HCT116 (cell line): ENCODE measurements at regions not wholly inside any gene's neighbourhood (a gene's known extent, or its start where the extent isn't known, plus 50 kb on each side); places are given as distances from the start of the nearest gene placed in this dataset.

Source experiments
- ATAC-seq: fragments of 200-7000 bp; cut with Tn5 transposase; 2 replicates; pipeline ENCODE4 v1.9.1; 2020; ENCODE audit warnings: mild to moderate bottlenecking, moderate library complexity
- BruUV-seq: library from RNA; stranded (reverse); fragments of 400-500 nt; replicated peaks from 2 replicates; lab custom pipeline; 2021; lab: Mats Ljungman, UMichigan
- CTCF ChIA-PET: fragments of 300-600 bp; sonication (Branson Sonifier 250); formaldehyde crosslinking; loops from one replicate; lab custom pipeline; 2021; ENCODE audit warnings: antibody characterized with exemption; lab: Charles Lee
- POLR2A ChIA-PET: fragments of 300-600, 350-600 bp; sonication (Branson Sonifier 250); formaldehyde crosslinking; loops from one replicate; lab custom pipeline; 2021; ENCODE audit warnings: antibody characterized with exemption; lab: Charles Lee
- RAD21 ChIA-PET, 2 experiments: fragments of 300-600 bp; sonication (Branson Sonifier 250); formaldehyde crosslinking; loops; one replicate each; lab custom pipeline; 2023; ENCODE audit warnings: low total read pairs in 2 of 2; ENCODE audit not compliant: uncharacterized antibody in 2 of 2, unreplicated experiment in 2 of 2, low non-redundant PET in 1 of 2; lab: Charles Lee
- DNase-seq: peaks from one replicate; pipeline ENCODE4 v3.0.0-alpha.2; 2010; ENCODE audit warnings: low read depth, low spot score
- H2AFZ ChIP-seq: fragments of 200-600 bp; shearing (Covaris generic), sonication (generic); 2 replicates; pipeline ENCODE4 v1.6.1; 2017; ENCODE audit warnings: low read depth, mixed run types, mixed read lengths, antibody characterized with exemption, low read length; ENCODE audit not compliant: poor library complexity, severe bottlenecking
- H3K27ac ChIP-seq: 2 replicates; pipeline ENCODE4 v1.5.1; 2012; ENCODE audit warnings: low read depth, low read length
- H3K27me3 ChIP-seq: fragments of 200-600 bp; sonication (generic); 2 replicates; pipeline ENCODE4 v1.6.1; 2016; ENCODE audit warnings: mixed run types, low read length, mixed read lengths; ENCODE audit not compliant: insufficient read depth
- H3K36me3 ChIP-seq, 2 experiments: fragments of 200-500 bp in 1 of 2; fragments of 200-600 bp in 1 of 2; sonication (Bioruptor generic) in 1 of 2; sonication (generic) in 1 of 2; 2 replicates each; pipeline versions ENCODE4 v1.5.1 to v1.6.1; 2014 to 2016; ENCODE audit warnings: low read length in 2 of 2, inconsistent platforms in 1 of 2, mixed read lengths in 1 of 2, mixed run types in 1 of 2; ENCODE audit not compliant: insufficient read depth in 2 of 2, control insufficient read depth in 1 of 2
- H3K4me1 ChIP-seq, 2 experiments: fragments of 200-600 bp in 1 of 2; sonication (generic) in 1 of 2; 2 replicates each; pipeline versions ENCODE4 v1.5.1 to v1.6.1; 2012 to 2017; ENCODE audit warnings: low read length in 2 of 2, inconsistent platforms in 1 of 2, mild to moderate bottlenecking in 1 of 2, mixed read lengths in 1 of 2, mixed run types in 1 of 2, moderate library complexity in 1 of 2; ENCODE audit not compliant: insufficient read depth in 2 of 2, control insufficient read depth in 1 of 2
- H3K4me2 ChIP-seq: fragments of 200-600 bp; sonication (generic); 2 replicates; pipeline ENCODE4 v1.6.1; 2017; ENCODE audit warnings: mixed run types, low read length, mixed read lengths
- H3K4me3 ChIP-seq, 2 experiments: fragments of 200-600 bp in 1 of 2; sonication (generic) in 1 of 2; replicated peaks in 1 of 2; 2 replicates each; pipeline ENCODE4 v1.5.1; 2011 to 2016; ENCODE audit warnings: low read length in 2 of 2, control low read depth in 1 of 2, low read depth in 1 of 2, mild to moderate bottlenecking in 1 of 2, mixed read lengths in 1 of 2, mixed run types in 1 of 2
- H3K79me2 ChIP-seq: fragments of 200-600 bp; sonication (generic); 2 replicates; pipeline ENCODE4 v1.6.1; 2017; ENCODE audit warnings: mild to moderate bottlenecking, mixed run types, low read length, moderate library complexity, mixed read lengths; ENCODE audit not compliant: insufficient read depth
- H3K9ac ChIP-seq: fragments of 200-600 bp; sonication (generic); 2 replicates; pipeline ENCODE4 v1.6.1; 2016; ENCODE audit warnings: low read length, mixed read lengths
- H3K9me2 ChIP-seq: fragments of 200-600 bp; sonication (generic), shearing (Covaris generic); 2 replicates; pipeline ENCODE4 v1.6.1; 2017; ENCODE audit warnings: mixed run types, mild to moderate bottlenecking, moderate library complexity; ENCODE audit not compliant: insufficient read depth
- H3K9me3 ChIP-seq, 2 experiments: fragments of 200-500 bp in 1 of 2; fragments of 200-600 bp in 1 of 2; sonication (Bioruptor generic) in 1 of 2; sonication (generic) in 1 of 2; 2 replicates each; pipeline ENCODE4 v1.6.1; 2014 to 2017; ENCODE audit warnings: low read length in 2 of 2, mixed read lengths in 2 of 2, inconsistent platforms in 1 of 2, low read depth in 1 of 2, mild to moderate bottlenecking in 1 of 2, mixed run types in 1 of 2, moderate library complexity in 1 of 2; ENCODE audit not compliant: control insufficient read depth in 1 of 2, insufficient read depth in 1 of 2
- H4K20me1 ChIP-seq: fragments of 200-600 bp; sonication (generic), shearing (Covaris generic); 2 replicates; pipeline ENCODE4 v1.6.1; 2017; ENCODE audit warnings: mixed run types, mild to moderate bottlenecking, moderate library complexity; ENCODE audit not compliant: insufficient read depth
- CEBPB ChIP-seq: IDR thresholded peaks from 2 replicates; pipeline ENCODE4 v1.6.1; 2012; ENCODE audit warnings: low read depth
- CTCF ChIP-seq, 3 experiments: fragments of 200-600 bp in 1 of 3; sonication (generic) in 1 of 3; IDR thresholded peaks in 2 of 3; conservative IDR thresholded peaks in 1 of 3; 2 replicates each; pipeline ENCODE4 v1.5.1; 2012 to 2017; ENCODE audit warnings: low read depth in 2 of 3, low read length in 2 of 3, antibody characterized with exemption in 1 of 3, borderline replicate concordance in 1 of 3, control low read depth in 1 of 3, mild to moderate bottlenecking in 1 of 3, mixed read lengths in 1 of 3, mixed run types in 1 of 3, moderate library complexity in 1 of 3; ENCODE audit not compliant: insufficient read depth in 1 of 3
- EZH2phosphoT487 ChIP-seq: fragments of 200-600 bp; IDR thresholded peaks from 2 replicates; pipeline ENCODE4 v1.6.1; 2018; ENCODE audit warnings: antibody characterized with exemption, borderline replicate concordance
- FOSL1 ChIP-seq: IDR thresholded peaks from 2 replicates; pipeline ENCODE4 v1.6.1; 2012; ENCODE audit warnings: low read depth
- MAX ChIP-seq: IDR thresholded peaks from 2 replicates; pipeline ENCODE4 v1.6.1; 2012
- POLR2A ChIP-seq: IDR thresholded peaks from 2 replicates; pipeline ENCODE4 v1.7.0; 2011; ENCODE audit warnings: borderline replicate concordance; ENCODE audit not compliant: insufficient read depth, insufficient read length; ENCODE audit errors: extremely low read depth
- POLR2AphosphoS5 ChIP-seq: IDR thresholded peaks from 2 replicates; pipeline ENCODE4 v1.6.1; 2011; ENCODE audit warnings: mild to moderate bottlenecking, low read depth, low read length, moderate library complexity
- RAD21 ChIP-seq: IDR thresholded peaks from 2 replicates; pipeline ENCODE4 v1.6.1; 2012; ENCODE audit warnings: low read depth, mild to moderate bottlenecking
- SIN3A ChIP-seq: IDR thresholded peaks from 2 replicates; pipeline ENCODE4 v1.6.1; 2012; ENCODE audit warnings: low read depth
- SP1 ChIP-seq: IDR thresholded peaks from 2 replicates; pipeline ENCODE4 v1.6.1; 2012; ENCODE audit warnings: low read depth
- SRF ChIP-seq: IDR thresholded peaks from 2 replicates; pipeline ENCODE4 v1.6.1; 2012; ENCODE audit warnings: low read depth
- ZFX ChIP-seq: fragments of 450-650 bp; IDR thresholded peaks from 2 replicates; pipeline ENCODE4 v1.6.1; 2017
- ZNF274 ChIP-seq: fragments of 200-500 bp; sonication (Bioruptor generic); IDR thresholded peaks from 2 replicates; pipeline ENCODE4 v1.6.1; 2014; ENCODE audit warnings: mild to moderate bottlenecking, low read depth, low read length, inconsistent platforms
- intact Hi-C: fragments of 100-400 bp; cut with micrococcal nuclease; formaldehyde crosslinking; loops from 2 replicates; pipeline ENCODE4 v1.10.0; 2022
- TF ChIP-seq, protein P1 (sequence below): IDR thresholded peaks from 2 replicates; pipeline ENCODE4 v1.6.1; 2012

DNA sequence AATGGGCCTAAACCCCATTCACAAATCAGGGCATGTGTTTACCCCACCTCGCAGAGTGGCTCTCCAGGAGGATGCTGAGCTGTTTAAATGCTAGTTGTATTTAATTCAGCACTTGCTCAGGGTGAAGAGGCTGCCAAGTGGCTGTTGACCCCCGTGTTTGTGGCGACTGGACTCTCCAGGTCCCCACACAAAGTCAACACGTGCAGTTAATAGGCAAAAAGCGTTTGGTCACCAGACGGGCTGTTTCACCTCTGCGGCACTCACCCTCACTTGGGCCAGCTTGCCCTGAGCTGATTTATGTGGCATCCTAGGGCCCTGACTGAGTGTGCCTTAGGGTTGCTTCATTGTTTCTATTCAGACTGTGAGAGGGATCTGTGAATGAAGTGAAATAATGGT lies 152.3 kb downstream of the GAS1 start (continued):
- TF ChIP-seq CTCF (IDR thresholded peaks at IDR 0.05 in 2 of 3, conservative IDR thresholded peaks at IDR 0.05 in 1 of 3; ENCODE audit: borderline replicate concordance in 1 of 3, insufficient read depth in 1 of 3, low read depth in 2 of 3, low read length in 2 of 3) (no peak), SRF (no peak), ZNF274 (no peak), SIN3A (no peak), RAD21 (no peak), POLR2AphosphoS5 (no peak), POLR2A (no peak), SP1 (no peak)
- TF ChIP-seq, all 23 proteins: peak for 0

DNA sequence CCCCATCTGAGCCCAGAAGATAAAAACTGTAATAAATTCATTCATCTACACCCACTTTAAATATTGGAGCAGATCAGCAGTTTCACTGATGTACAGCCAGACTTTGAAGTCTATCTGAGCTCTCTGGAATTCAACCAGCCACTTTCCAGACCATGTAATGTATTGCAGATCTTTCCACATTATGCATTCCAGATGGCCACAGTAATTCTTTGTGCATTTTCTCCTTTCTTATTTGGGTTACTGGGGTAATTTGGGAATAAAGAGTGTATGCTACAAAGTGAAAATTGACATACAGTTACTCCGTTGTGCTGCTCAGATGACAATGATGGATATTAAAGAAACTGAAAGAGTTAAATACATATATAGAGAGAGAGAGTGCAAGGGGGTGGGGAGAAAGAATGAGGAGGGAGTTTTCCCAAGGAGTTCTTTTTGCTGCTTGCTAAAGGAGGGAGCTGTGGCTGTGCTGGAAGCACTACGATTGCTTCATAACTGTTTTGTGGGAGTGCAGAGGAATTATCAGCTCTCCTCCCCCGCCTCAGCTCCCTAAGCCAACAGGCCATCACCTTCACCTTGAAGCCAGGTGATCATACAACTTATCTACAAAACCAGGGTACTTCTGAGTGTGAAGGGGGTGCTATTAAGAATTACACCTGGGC lies 152.8 kb downstream of the GAS1 start:
- Histone ChIP-seq H4K20me1 (no peaks in the 10 kb centered on the region), H3K9me3 (no peaks in the 10 kb centered on the region), H3K79me2 (no peaks in the 10 kb centered on the region), H3K27ac (no peak overlapping the region), H3K9ac (no peak overlapping the region), H3K36me3 (no peaks in the 10 kb centered on the region), H2AFZ (no peak overlapping the region), H3K4me2 (no peak overlapping the region), H3K4me3 (no peak overlapping the region), H3K27me3 (peaks cover 25% of the 10 kb centered on the region; the same call in 1 of the 2 replicates), H3K9me2 (no peaks in the 10 kb centered on the region), H3K4me1 (peaks cover 4 to 10% of the 10 kb centered on the region in 2 experiments; a peak in 3 of 4 replicates)
- BruUV-seq = no TSS peak
- ATAC-seq = no peak
- ChIA-PET CTCF (no interaction called here), POLR2A (no interaction called here), RAD21 (no interaction called here)
- no peak for DNase-seq
- intact Hi-C loops = no loop called here
- TF ChIP-seq, protein P1, sequence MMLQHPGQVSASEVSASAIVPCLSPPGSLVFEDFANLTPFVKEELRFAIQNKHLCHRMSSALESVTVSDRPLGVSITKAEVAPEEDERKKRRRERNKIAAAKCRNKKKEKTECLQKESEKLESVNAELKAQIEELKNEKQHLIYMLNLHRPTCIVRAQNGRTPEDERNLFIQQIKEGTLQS = no peak
- TF ChIP-seq SRF = no peak
- no peak for TF ChIP-seq FOSL1
- no peak for TF ChIP-seq SP1
- TF ChIP-seq CEBPB = no peak
- TF ChIP-seq POLR2AphosphoS5 = no peak
- no peak for TF ChIP-seq EZH2phosphoT487
- TF ChIP-seq MAX = no peak
- TF ChIP-seq ZFX = no peak
